SK-N-SH treated with all-trans-retinoic acid at 6 μM for 48 hours (cell line): ENCODE measurements at regions not wholly inside any gene's neighbourhood (a gene's known extent, or its start where the extent isn't known, plus 50 kb on each side); places are given as distances from the start of the nearest gene placed in this dataset.
"Not testable (repeated sequence)": the region's sequence is repeated elsewhere in the genome, so short reads cannot be mapped to it uniquely, and the experiment has no call there.

Experiments
- ATAC-seq: fragments of 200-7000 bp; cut with Tn5 transposase; 3 replicates; pipeline ENCODE4 v1.9.1; 2020; ENCODE audit warnings: mild to moderate bottlenecking, moderate library complexity
- ARNTL ChIP-seq: fragments of 450-650 bp; formaldehyde crosslinking; IDR thresholded peaks from 2 replicates; pipeline ENCODE4 v1.5.0; 2020; ENCODE audit warnings: low read depth, mild to moderate bottlenecking, moderate library complexity, borderline replicate concordance
- BACH2 ChIP-seq: fragments of 250-450 bp; sonication (Bioruptor Pico); IDR thresholded peaks from 2 replicates; pipeline ENCODE4 v1.9.0; 2021; ENCODE audit warnings: mild to moderate bottlenecking, borderline replicate concordance
- CSDC2 ChIP-seq: fragments of 250-450 bp; sonication (Bioruptor Pico); IDR thresholded peaks from 2 replicates; pipeline ENCODE4 v1.5.0; 2020; ENCODE audit warnings: mild to moderate bottlenecking, moderate library complexity
- ESRRG ChIP-seq: fragments of 250-450 bp; sonication (Bioruptor Pico); IDR thresholded peaks from 2 replicates; pipeline ENCODE4 v1.6.1; 2021; ENCODE audit warnings: mild to moderate bottlenecking
- GLIS3 ChIP-seq: fragments of 250-450 bp; sonication (Bioruptor Pico); IDR thresholded peaks from 2 replicates; pipeline ENCODE4 v1.5.0; 2020; ENCODE audit warnings: mild to moderate bottlenecking, moderate library complexity
- ISL1 ChIP-seq: fragments of 250-450 bp; sonication (Bioruptor Pico); IDR thresholded peaks from 2 replicates; pipeline ENCODE4 v2.1.2; 2022; ENCODE audit warnings: mild to moderate bottlenecking, moderate library complexity
- POU6F1 ChIP-seq: fragments of 250-450 bp; sonication (Bioruptor Pico); IDR thresholded peaks from 2 replicates; pipeline ENCODE4 v1.8.0; 2021; ENCODE audit warnings: low read depth, mild to moderate bottlenecking, moderate library complexity, borderline replicate concordance
- PPARA ChIP-seq: fragments of 250-450 bp; sonication (Bioruptor Pico); IDR thresholded peaks from 2 replicates; pipeline ENCODE4 v1.5.0; 2020; ENCODE audit warnings: mild to moderate bottlenecking, borderline replicate concordance
- RARB ChIP-seq: fragments of 250-450 bp; sonication (Bioruptor Pico); IDR thresholded peaks from 2 replicates; pipeline ENCODE4 v1.8.0; 2021; ENCODE audit warnings: mild to moderate bottlenecking, moderate library complexity
- SNAI2 ChIP-seq: fragments of 250-450 bp; sonication (Bioruptor Pico); IDR thresholded peaks from 2 replicates; pipeline ENCODE4 v1.5.0; 2020; ENCODE audit warnings: mild to moderate bottlenecking, moderate library complexity
- TOX ChIP-seq: fragments of 250-450 bp; sonication (Bioruptor Pico); IDR thresholded peaks from 2 replicates; pipeline ENCODE4 v1.8.0; 2021; ENCODE audit warnings: mild to moderate bottlenecking, moderate library complexity, borderline replicate concordance
- ZC3H10 ChIP-seq: fragments of 250-450 bp; sonication (Bioruptor Pico); IDR thresholded peaks from 2 replicates; pipeline ENCODE4 v1.5.1; 2021; ENCODE audit warnings: mild to moderate bottlenecking, moderate library complexity
- ZFP3 ChIP-seq: fragments of 250-450 bp; sonication (Bioruptor Pico); IDR thresholded peaks from 2 replicates; pipeline ENCODE4 v1.5.0; 2020; ENCODE audit warnings: mild to moderate bottlenecking, moderate library complexity
- ZFP30 ChIP-seq: fragments of 450-650 bp; formaldehyde crosslinking; IDR thresholded peaks from 2 replicates; pipeline ENCODE4 v1.5.0; 2022; ENCODE audit warnings: mild to moderate bottlenecking, moderate library complexity
- ZNF565 ChIP-seq: fragments of 450-650 bp; formaldehyde crosslinking; conservative IDR thresholded peaks from 2 replicates; pipeline ENCODE4 v1.5.0; 2020; ENCODE audit warnings: low read depth, mild to moderate bottlenecking, moderate library complexity
- ZNF70 ChIP-seq: fragments of 450-650 bp; formaldehyde crosslinking; IDR thresholded peaks from 2 replicates; pipeline ENCODE4 v1.5.0; 2020; ENCODE audit warnings: mild to moderate bottlenecking, moderate library complexity
- ZNF8 ChIP-seq: fragments of 450-650 bp; formaldehyde crosslinking; IDR thresholded peaks from 2 replicates; pipeline ENCODE4 v1.5.0; 2020; ENCODE audit warnings: mild to moderate bottlenecking, moderate library complexity
- TF ChIP-seq, protein P1 (sequence below): fragments of 250-450 bp; sonication (Bioruptor Pico); IDR thresholded peaks from 2 replicates; pipeline ENCODE4 v1.5.1; 2020; ENCODE audit warnings: low read depth, mild to moderate bottlenecking, moderate library complexity
- TF ChIP-seq, protein P2 (sequence below): fragments of 250-450 bp; sonication (Bioruptor Pico); IDR thresholded peaks from 2 replicates; pipeline ENCODE4 v1.5.0; 2020; ENCODE audit warnings: mild to moderate bottlenecking, moderate library complexity
- TF ChIP-seq, protein P3 (sequence below): fragments of 250-450 bp; sonication (Bioruptor Pico); IDR thresholded peaks from 2 replicates; pipeline ENCODE4 v1.5.1; 2021; ENCODE audit warnings: mild to moderate bottlenecking, moderate library complexity
- TF ChIP-seq, protein P4 (sequence below): fragments of 250-450 bp; sonication (Bioruptor Pico); IDR thresholded peaks from 2 replicates; pipeline ENCODE4 v1.8.0; 2020; ENCODE audit warnings: mild to moderate bottlenecking, moderate library complexity, borderline replicate concordance

GRCh38 chr18:75714766-75715165 is 287.3 kb upstream of the SMIM21 start:
- TF ChIP-seq, protein P1, sequence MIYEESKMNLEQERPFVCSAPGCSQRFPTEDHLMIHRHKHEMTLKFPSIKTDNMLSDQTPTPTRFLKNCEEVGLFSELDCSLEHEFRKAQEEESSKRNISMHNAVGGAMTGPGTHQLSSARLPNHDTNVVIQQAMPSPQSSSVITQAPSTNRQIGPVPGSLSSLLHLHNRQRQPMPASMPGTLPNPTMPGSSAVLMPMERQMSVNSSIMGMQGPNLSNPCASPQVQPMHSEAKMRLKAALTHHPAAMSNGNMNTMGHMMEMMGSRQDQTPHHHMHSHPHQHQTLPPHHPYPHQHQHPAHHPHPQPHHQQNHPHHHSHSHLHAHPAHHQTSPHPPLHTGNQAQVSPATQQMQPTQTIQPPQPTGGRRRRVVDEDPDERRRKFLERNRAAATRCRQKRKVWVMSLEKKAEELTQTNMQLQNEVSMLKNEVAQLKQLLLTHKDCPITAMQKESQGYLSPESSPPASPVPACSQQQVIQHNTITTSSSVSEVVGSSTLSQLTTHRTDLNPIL (CRISPR knock-in tag) = no peak
- TF ChIP-seq ZFP3 (CRISPR knock-in tag) = no peak
- TF ChIP-seq ZNF565 (CRISPR knock-in tag) = no peak
- no peak for TF ChIP-seq CSDC2 (CRISPR knock-in tag)
- TF ChIP-seq RARB (CRISPR knock-in tag) = no peak
- TF ChIP-seq ZNF8 (CRISPR knock-in tag) = no peak
- no peak for TF ChIP-seq TOX (CRISPR knock-in tag)
- TF ChIP-seq ESRRG = no peak
- TF ChIP-seq GLIS3 (CRISPR knock-in tag) = no peak
- TF ChIP-seq, protein P2, sequence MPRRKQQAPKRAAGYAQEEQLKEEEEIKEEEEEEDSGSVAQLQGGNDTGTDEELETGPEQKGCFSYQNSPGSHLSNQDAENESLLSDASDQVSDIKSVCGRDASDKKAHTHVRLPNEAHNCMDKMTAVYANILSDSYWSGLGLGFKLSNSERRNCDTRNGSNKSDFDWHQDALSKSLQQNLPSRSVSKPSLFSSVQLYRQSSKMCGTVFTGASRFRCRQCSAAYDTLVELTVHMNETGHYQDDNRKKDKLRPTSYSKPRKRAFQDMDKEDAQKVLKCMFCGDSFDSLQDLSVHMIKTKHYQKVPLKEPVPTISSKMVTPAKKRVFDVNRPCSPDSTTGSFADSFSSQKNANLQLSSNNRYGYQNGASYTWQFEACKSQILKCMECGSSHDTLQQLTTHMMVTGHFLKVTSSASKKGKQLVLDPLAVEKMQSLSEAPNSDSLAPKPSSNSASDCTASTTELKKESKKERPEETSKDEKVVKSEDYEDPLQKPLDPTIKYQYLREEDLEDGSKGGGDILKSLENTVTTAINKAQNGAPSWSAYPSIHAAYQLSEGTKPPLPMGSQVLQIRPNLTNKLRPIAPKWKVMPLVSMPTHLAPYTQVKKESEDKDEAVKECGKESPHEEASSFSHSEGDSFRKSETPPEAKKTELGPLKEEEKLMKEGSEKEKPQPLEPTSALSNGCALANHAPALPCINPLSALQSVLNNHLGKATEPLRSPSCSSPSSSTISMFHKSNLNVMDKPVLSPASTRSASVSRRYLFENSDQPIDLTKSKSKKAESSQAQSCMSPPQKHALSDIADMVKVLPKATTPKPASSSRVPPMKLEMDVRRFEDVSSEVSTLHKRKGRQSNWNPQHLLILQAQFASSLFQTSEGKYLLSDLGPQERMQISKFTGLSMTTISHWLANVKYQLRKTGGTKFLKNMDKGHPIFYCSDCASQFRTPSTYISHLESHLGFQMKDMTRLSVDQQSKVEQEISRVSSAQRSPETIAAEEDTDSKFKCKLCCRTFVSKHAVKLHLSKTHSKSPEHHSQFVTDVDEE (CRISPR knock-in tag) = no peak
- TF ChIP-seq, protein P3, sequence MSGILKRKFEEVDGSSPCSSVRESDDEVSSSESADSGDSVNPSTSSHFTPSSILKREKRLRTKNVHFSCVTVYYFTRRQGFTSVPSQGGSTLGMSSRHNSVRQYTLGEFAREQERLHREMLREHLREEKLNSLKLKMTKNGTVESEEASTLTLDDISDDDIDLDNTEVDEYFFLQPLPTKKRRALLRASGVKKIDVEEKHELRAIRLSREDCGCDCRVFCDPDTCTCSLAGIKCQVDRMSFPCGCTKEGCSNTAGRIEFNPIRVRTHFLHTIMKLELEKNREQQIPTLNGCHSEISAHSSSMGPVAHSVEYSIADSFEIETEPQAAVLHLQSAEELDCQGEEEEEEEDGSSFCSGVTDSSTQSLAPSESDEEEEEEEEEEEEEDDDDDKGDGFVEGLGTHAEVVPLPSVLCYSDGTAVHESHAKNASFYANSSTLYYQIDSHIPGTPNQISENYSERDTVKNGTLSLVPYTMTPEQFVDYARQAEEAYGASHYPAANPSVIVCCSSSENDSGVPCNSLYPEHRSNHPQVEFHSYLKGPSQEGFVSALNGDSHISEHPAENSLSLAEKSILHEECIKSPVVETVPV (CRISPR knock-in tag) = no peak
- TF ChIP-seq, protein P4, sequence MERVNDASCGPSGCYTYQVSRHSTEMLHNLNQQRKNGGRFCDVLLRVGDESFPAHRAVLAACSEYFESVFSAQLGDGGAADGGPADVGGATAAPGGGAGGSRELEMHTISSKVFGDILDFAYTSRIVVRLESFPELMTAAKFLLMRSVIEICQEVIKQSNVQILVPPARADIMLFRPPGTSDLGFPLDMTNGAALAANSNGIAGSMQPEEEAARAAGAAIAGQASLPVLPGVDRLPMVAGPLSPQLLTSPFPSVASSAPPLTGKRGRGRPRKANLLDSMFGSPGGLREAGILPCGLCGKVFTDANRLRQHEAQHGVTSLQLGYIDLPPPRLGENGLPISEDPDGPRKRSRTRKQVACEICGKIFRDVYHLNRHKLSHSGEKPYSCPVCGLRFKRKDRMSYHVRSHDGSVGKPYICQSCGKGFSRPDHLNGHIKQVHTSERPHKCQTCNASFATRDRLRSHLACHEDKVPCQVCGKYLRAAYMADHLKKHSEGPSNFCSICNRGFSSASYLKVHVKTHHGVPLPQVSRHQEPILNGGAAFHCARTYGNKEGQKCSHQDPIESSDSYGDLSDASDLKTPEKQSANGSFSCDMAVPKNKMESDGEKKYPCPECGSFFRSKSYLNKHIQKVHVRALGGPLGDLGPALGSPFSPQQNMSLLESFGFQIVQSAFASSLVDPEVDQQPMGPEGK = no peak
- TF ChIP-seq ZNF70 (CRISPR knock-in tag) = no peak
- no peak for TF ChIP-seq ISL1
- TF ChIP-seq BACH2 (CRISPR knock-in tag) = no peak
- TF ChIP-seq PPARA (CRISPR knock-in tag) = no peak
- TF ChIP-seq SNAI2 (CRISPR knock-in tag) = no peak
- no peak for TF ChIP-seq ZC3H10 (CRISPR knock-in tag)
- ATAC-seq = no peak

DNA sequence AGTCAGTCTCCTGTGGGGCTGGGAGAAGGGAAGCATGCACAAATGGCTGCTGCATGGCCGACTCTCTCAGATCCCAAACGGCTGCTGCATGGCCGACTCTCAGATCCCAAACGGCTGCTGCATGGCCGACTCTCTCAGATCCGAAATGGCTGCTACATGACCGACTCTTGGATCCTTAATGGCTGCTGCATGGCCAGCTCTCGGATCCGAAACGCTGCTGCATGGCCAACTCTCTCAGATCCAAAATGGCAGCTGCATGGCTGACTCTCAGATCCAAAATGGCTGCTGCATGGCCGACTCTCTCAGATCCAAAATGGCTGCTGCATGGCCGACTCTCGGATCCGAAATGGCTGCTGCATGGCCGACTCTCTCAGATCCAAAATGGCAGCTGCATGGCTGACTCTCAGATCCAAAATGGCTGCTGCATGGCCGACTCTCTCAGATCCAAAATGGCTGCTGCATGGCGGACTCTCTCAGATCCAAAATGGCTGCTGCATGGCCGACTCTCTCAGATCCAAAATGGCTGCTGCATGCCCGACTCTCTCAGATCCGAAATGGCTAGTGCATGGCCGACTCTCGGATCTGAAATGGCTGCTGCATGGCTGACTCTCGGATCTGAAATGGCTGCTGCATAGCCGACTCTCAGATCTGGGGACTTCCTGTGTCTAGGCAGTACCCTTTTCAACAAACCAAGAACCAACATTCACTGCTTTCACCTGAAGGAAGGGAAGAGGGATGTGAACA is 284.8 kb upstream of the SMIM21 start:
- ATAC-seq = not testable (repeated sequence)

- no peak for ATAC-seq
- TF ChIP-seq, protein P2 (CRISPR knock-in tag) = no peak
- TF ChIP-seq, protein P3 (CRISPR knock-in tag) = no peak
- no peak for TF ChIP-seq SNAI2 (CRISPR knock-in tag)
- no peak for TF ChIP-seq ZNF565 (CRISPR knock-in tag)
- no peak for TF ChIP-seq POU6F1 (CRISPR knock-in tag)
- TF ChIP-seq GLIS3 (CRISPR knock-in tag) = no peak
- TF ChIP-seq BACH2 (CRISPR knock-in tag) = no peak
- TF ChIP-seq PPARA (CRISPR knock-in tag) = no peak
- TF ChIP-seq, protein P4 = no peak
- TF ChIP-seq ARNTL = no peak
- TF ChIP-seq ZFP30 (CRISPR knock-in tag) = no peak
- TF ChIP-seq ZFP3 (CRISPR knock-in tag) = no peak
- TF ChIP-seq TOX (CRISPR knock-in tag) = no peak
- no peak for TF ChIP-seq CSDC2 (CRISPR knock-in tag)
Observed at GRCh38 chr18:75700561-75700960, 273.1 kb upstream of the SMIM21 start.
